GM21619 (cell line): ENCODE measurements at regions not wholly inside any gene's neighbourhood (a gene's known extent, or its start where the extent isn't known, plus 50 kb on each side); places are given as distances from the start of the nearest gene placed in this dataset.

Source experiments
- ATAC-seq: cut with Tn5 transposase; IDR thresholded peaks from one replicate; pipeline ENCODE4 v1.9.1; 2021; ENCODE audit not compliant: unreplicated experiment

DNA sequence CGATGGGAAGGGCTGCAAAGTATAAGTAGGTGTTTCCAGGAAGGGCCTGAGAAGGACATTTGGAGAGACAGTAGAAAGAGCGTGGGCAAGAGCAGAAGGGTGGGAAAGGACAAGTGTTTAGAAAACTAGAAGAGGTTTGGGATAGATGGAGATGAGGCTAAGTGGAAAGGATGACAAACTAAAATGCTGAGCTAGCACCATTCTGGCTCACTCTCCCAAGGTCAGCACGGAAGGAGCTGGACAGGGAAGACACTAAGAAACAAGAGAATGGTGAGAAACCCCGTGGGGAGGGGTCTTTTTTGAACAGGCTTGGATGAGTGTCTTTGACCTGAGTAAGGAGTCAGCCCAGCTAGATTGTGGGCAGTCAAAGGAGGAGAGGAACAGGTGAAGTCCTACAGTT is 286.0 kb downstream of the CDK5RAP2 start:
- no peak for ATAC-seq

DNA sequence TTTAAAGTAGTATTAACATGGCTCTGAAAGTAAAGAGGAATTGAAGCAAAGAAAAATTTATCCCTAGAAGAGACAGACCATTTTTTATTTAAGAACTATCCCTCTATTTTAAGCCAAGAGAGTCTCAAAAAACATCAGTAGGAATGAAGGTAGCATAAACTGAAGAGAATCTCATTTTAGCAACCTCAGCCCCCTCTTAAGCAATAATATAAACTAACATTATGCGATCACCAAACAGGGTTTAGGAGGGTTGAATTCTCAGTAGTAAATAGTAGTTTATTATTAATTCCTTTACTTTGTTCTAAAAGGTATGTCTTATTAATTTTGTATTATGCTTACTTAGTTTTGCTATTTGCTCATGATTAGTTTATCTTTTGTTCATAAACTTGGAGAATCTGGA is 287.4 kb downstream of the CDK5RAP2 start:
- no peak for ATAC-seq

DNA sequence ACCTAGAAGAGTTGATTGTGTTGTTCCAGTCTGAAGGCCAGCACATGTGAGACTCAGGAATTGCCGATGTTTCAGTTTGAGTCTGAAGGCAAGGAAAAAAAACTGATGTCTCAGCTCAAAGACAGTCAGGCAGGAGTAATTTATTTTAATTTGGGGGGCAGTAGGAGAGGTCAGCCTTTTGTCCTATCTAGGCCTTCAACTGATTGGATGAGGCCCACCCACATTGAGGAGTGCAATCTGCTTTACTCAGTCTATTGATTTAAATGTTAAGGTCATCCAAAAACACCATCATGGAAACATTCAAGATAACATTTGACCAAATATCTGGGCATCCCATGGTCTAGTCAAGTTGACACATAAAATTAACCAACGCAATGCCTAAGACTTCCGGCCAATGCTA is 288.9 kb downstream of the CDK5RAP2 start:
- no peak for ATAC-seq

DNA sequence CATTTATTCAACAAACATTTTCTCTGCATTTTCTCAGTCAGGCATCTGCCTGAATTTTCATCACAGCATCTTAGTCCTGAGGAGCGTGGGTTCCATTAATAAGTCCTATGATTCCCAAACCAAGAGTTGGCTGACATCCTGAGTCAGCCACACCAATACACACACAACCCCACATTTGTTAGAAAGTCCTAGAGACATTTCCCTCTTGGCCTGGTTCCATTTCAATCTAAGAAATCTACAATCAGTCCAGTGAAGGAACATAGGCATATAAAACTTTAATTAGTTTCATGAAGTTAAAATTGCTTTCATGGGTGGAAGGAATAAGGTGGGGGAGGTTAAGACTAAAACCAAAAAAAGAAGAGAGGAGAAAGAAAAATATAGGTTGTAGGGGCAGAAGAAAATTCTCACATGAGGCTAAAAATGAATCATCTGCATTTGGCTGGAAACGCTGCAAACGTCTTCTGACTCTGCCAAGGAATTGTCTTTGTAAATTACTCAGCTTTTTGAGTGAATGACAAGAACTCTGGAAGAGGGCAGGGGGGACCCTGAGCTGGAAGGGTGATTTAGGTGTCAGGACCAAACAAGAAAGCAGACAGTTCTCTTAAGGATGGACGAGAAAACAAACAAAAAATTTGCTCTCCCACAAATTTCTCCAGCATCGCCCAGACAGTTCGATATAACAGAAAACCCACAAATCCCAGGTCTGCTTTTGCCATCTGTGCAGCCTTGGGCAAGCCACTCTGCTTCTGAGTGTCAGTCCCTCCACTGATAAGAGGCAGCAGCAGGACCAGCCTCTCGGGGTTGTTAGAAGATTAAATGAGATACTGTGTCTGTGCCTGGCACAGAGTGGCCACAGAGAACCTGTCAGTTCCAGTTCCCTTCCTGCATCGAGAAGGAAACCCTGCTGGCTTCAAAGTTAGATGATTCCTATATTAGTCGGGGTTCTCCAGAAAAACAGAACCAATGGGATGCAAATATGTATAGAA is 289.7 kb downstream of the CDK5RAP2 start:
- ATAC-seq: no peak

DNA sequence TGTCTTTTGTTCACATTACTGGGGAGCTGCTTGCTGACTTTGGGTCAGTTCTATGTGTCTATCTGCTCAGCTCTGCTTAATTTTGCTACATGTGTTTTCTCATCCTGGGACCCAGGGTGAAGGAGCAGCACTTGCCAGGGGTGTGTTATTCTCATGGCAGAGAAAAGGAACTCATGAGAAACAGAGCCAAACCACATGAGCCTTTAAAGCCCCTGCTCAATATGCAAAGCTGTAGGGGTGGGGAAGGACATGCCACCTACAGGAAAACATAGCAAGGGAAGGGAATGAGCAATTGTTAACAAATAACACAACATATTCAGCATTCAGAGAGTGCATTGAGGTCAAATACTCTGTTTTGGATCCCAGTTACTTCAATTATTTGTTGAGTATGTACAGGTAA is 290.9 kb downstream of the CDK5RAP2 start:
- ATAC-seq: no peak

DNA sequence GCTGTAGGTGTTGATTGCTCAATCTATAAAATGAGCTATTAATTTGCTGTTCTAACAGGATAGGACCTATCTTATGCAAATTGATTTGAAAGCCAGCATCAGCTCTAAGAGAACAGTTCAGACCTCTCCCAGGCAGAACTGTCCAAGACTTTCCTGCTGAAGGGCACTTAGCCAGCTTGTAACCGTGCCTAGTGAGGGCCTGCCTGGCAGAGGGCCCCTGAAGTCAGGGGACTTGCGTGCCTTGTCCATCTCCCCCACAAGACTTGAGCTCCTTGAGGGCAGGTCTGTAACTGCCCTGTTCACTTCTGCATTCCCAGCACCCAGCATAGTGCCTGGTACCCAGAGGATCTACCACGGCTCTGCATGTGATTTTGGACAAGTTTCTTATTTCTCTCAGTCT is 293.4 kb downstream of the CDK5RAP2 start:
- no peak for ATAC-seq

DNA sequence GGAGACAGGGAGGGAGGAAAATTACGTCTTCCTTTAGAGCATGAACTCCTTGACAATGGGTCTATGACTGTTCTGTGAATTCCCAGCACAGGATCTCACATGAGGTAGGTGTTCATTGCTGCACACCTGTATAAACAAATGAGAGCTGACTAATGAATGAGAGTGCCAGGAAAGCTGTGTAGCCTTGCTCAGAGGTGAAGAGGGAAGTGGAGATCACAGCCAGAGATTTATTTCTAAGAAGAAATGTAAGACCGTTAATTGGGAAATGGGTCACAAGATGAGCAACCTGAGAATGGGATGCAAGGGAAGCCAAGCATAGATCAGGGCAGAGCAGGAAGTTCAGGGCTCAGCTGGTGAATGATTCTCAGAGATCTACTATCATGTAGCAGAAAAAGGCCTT is 295.1 kb downstream of the CDK5RAP2 start:
- no peak for ATAC-seq

DNA sequence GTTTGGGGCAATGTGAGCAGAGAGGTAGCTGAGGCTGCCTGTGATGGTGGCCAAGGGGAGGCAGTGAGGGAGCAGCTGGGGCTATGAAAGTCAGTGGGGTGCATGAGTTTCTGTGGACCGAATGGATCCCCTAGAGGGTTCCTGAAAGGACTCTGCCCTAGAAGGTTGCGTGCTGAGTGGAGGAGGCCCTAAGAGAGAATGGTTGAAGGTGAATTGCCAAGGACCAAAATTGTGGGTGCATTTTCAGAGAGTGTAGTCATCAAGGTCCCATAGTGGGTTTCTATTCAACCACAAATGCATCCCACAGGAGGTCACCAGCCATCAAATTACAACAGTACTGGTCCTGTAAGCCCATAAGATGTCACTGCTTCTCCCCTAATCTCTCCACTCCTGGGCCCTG is 298.3 kb downstream of the CDK5RAP2 start:
- no peak for ATAC-seq

DNA sequence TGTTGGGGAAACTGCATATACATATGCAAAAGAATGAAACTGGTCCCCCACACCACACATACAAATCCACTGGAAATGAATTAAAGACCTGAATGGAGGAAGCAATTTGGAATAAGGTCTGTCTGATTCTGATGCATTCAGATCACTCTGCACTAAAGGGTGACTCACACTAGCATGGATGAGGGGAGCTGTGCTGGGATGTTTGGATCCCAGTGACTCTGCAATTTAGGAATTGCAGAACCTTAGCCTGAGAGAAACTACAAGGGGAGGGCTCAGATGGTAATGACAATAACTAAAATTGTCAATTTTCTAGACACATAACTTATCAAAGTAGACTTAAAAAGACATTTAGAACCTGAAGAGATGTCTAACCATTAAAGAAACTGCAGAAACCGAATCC is 312.0 kb downstream of the CDK5RAP2 start:
- ATAC-seq: no peak

DNA sequence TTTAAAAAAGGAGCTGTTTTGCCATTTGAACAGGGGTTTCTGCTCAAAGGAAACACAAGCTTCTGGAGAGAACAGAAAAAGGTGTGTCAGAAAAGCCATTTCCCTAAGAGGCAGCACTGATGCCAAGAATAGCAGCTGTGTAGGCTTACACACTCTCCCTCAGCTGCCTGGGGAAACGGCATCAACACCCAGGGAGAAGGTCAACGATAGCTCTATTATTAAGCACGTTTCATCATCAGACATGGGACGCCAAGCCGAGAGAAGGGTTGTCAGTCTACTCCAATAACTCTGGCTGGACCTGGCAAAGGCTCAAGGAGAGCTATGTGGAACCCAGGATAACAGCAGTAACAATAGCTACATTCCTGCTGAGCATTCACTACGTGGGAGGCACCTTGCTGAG is 314.2 kb downstream of the CDK5RAP2 start:
- no peak for ATAC-seq

DNA sequence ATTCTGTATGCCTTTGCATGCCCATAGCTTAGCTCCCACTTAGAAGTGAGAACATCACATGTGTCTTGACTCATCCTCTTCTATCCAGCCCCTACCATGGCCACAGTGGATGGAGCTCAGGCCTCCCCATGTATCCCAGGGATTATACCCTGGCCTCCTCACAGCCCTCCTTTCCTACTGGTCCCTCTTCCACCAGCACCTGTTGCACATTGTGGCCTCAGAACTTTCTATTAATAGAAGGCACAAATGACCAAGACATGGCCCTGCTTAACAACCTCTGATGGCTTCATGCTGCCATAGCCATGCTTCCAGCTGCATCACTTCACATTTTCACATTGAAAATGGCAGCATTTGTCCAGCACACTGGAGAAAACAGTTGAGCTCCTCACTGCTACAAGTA is 315.4 kb downstream of the CDK5RAP2 start:
- no peak for ATAC-seq

DNA sequence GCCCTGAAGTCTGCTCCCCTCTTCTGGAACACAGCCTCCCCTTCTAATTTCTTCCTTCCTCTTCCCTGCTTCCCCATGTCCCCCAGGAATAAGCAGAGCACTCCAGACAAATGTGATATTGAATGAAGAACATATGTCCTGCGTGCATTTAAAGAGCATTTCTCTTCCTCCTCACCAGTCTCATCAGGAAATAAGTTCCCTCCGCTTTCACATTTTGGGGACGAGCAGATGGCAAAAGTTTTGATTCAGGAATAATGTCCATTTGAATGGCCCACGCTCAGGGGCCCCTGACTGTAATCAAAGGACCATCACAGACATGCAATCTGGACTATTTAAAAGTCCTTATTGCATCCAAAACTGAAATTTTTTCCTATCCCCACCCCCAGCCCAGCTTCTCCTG is 316.1 kb downstream of the CDK5RAP2 start:
- ATAC-seq: no peak

DNA sequence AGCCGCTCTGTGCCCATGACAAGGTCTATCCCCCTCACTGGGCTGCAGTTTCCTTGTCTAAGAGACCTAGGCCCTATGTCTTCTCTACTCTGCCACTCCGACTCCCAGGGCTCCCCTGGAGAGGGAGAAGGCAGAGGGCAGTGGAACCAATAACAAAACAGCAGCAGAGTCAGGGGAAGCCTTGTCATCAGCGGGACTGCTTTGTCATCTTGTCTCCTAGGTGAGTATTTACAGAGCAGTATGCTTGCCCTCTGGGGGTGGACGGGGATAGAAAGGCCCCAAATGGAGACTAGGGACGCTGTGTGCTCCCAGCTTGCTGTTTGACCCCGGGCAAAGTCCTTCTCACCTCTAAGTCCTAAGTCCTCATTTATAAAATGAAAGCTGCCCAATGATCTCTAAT is 318.5 kb downstream of the CDK5RAP2 start:
- no peak for ATAC-seq

DNA sequence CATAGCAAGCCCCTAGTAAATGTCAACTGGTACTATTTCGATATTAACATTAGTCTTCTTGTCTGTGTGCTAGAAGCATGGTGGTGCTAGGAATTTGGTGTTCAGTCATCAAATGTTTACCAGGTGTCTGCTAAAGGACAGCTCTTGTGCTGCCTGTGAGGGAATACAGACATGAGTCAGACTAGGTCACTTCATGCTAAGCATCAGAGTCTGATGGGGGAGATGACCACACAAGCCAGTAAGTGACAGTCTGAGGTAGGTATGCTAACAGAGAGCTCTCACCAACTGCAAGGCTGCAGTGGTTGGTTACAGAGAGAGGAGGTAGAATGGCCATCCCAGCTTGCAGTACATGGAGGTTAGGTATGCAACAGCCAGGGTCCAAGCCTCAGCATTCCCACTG is 320.9 kb downstream of the CDK5RAP2 start:
- no peak for ATAC-seq

DNA sequence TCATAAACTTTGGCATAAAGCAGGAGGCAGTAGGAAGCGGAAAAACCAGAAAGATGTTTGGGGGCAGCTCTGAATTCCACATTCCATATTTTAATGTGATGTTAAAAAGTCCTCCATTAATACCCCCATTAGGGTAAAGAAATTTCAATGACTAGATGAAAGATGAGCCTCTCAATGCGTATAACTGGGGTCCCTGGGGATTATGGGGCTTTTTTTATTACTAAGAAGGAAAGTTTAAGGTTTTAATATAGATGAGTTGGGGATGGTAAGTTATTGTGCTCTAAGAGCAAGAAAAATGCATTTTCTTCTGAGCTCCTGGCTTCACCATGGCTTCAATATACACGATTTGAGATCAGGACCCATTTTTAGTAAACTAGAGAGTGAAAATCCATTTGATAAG is 321.9 kb downstream of the CDK5RAP2 start:
- no peak for ATAC-seq

DNA sequence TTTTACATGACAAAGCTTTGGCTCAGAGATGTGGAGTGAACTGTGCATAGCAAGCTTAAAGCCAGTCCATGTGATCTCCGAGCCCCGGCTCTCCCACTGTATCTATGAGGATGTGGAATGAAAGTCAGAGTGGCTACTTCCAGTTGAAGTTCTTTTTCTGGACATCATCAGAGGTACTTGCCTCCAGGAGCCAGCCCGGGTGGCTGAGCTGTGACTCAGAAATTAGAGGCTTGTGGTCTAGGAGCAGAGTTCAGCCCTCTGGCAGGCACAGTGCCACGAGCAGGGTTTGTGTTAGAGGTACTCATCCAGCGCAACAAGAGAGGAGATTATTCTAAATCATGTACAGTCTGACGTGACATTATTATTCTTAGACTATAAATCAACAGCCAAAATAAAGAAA is 322.5 kb downstream of the CDK5RAP2 start:
- ATAC-seq: no peak

DNA sequence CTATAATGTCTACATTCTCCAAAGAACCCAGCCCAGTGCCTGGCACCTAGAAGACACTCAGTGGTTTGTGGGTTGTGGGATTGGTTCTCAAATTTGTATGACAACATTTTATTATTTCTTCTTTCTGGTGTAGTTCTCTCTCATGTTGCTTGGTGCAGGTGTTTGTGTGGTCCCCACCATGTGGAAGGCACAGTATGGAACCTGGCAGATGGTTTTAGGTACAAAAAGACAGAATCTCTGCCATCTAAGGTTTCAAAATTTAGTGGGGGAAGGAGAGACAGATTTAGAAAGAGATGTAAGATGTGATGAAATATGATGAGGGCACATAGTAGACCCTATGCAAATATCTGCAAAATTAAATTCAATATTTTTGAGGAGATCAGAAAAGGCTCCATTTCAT is 323.8 kb downstream of the CDK5RAP2 start:
- ATAC-seq: no peak

DNA sequence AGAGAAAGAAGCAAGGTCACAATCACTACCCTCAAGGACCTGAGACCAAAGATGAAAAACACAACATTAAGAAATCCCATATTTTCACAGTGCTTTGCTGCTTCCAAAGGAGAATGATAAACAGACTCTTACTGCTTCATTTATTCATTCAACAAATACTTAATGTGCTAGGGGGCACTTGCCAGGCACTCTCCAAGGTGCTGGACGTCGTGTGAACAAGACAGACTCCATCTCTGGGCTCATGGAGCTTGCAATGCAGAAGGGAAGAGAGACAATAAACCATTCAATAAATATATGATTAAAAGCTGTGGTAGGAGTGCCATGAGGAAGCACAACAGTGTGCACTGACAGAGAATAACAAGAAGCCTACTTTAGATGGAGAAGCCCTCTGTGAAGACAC is 327.7 kb downstream of the CDK5RAP2 start:
- no peak for ATAC-seq

DNA sequence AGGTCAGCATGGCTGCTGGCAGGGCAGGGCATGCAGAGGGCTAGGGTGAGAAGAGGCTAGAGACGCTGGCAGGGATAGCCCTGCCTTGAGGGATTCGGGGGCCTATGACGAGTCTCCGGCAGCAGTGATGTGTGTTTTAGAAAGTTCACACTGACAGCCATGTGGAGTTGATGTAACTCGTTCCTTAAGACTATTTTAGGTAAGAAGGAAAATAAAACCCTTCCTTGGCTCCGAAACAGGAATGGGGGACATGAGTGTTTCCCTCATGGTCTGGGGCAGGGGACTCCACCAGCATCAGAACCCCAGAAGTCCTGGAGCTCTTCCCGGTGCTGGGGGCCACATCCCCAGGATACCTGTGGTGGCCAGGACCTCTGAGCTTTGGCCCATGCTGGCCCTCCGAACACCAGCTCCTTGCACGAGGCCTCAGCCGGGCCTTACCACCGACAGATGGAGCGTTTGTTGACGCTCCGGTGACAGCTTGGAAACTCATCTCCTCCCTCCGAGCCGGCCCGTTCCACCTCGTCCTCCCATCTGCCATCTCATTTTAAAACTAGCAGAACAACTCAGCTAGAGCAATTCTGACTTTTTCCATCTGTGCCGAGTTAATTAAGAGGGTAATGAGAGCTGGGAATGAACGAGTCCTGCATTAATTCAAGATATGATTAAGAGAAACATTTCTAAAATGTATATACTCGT is 337.7 kb downstream of the CDK5RAP2 start:
- ATAC-seq: no peak

DNA sequence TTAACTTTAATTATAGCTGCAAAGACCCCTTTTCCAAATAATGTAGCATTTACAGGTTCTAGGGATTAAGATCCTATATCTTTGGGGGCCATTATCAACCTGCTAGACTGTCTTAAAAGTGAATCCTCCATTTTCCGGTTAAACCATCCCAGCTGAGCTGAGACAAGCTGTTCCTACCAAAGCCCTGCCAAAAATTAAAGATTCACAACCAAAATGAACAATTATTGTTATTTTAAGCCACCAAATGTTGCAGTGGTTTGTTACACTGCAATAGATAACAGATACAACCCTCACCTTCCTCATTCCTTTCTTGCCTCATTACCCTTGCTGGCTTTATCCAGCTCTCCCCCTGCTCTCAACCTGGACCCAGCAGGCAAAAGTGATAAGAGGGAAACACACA is 343.4 kb downstream of the CDK5RAP2 start:
- ATAC-seq: no peak

DNA sequence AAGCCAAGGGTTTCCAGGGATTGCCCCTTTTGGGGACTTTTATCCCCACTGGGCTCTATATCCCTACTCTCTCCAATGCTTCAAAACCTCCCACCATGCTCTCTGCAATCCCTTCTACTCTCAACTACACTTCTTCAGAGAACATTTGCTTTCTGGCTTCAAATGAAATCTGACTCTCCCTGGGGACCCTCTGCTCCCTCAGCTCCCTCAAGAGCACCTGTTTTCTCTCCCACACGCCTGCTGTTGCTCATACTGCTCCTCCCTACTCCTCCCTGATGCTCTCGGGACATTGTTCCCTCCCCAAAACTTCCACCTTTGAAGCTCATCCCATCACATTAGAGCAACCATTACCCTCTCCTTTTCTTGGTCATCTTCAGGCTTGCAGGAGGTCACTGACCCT is 344.9 kb downstream of the CDK5RAP2 start:
- ATAC-seq: no peak

DNA sequence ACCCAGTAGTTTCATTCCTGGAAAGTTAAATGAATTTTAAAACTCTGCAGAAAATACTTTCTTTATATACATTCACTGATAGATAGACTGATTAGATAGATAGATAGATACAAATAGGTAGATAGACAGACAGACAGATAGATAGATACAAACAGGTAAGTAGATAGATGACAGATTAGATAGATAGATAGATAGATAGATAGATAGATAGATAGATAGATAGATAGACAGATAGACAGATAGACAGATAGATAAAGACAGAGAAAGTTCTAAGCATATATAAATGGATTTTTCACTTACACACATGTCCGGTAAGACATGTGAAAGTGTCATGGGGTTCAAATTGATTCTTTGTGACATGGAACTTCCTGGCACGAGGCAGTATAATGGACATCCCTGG is 349.7 kb downstream of the CDK5RAP2 start:
- ATAC-seq: no peak
